GM12878 (cell line): ENCODE measurements at regions not wholly inside any gene's neighbourhood (a gene's known extent, or its start where the extent isn't known, plus 50 kb on each side); places are given as distances from the start of the nearest gene placed in this dataset.

Source experiments
- ATAC-seq: fragments of 200-7000 bp; cut with Tn5 transposase; 3 replicates; pipeline ENCODE4 v1.9.1; 2020; ENCODE audit warnings: mild to moderate bottlenecking, moderate library complexity
- BruUV-seq: library from RNA; stranded (reverse); fragments of 400-500 nt; replicated peaks from 2 replicates; lab custom pipeline; 2021; lab: Mats Ljungman, UMichigan
- CTCF ChIA-PET: fragments of 300-600 bp; sonication (Branson Sonifier 250); formaldehyde crosslinking; extraction: SDS; loops from one replicate; lab custom pipeline; 2021; ENCODE audit warnings: inconsistent platforms; lab: Yijun Ruan, JAX
- POLR2A ChIA-PET: fragments of 350-600 bp; formaldehyde crosslinking; extraction: SDS; loops from one replicate; lab custom pipeline; 2021; ENCODE audit warnings: inconsistent platforms; lab: Charles Lee
- RAD21 ChIA-PET: fragments of 300-600 bp; sonication (Branson Sonifier 250); formaldehyde crosslinking; loops from one replicate; lab custom pipeline; 2023; ENCODE audit warnings: antibody characterized with exemption; ENCODE audit not compliant: unreplicated experiment; lab: Charles Lee
- SMC1A ChIA-PET: fragments of 300-600 bp; sonication (Branson Sonifier 250); formaldehyde crosslinking; loops from one replicate; lab custom pipeline; 2023; ENCODE audit not compliant: unreplicated experiment, uncharacterized antibody; lab: Charles Lee
- DNase-seq: peaks from one replicate; pipeline ENCODE4 v3.0.0-alpha.2; 2011; ENCODE audit warnings: low read depth, low spot score
- FAIRE-seq: peaks from 3 replicates; lab custom pipeline; 2011; peaks lifted over from hg19 to GRCh38; lab: Jason Lieb, UNC
- H2AFZ ChIP-seq: 2 replicates; pipeline ENCODE4 v1.6.0; 2011; ENCODE audit warnings: low read depth, low read length, control low read depth; ENCODE audit not compliant: control insufficient read depth
- H3K27ac ChIP-seq: 2 replicates; pipeline ENCODE4 v1.5.1; 2011; ENCODE audit warnings: control low read depth; ENCODE audit not compliant: control insufficient read depth, insufficient read depth
- H3K27me3 ChIP-seq, 2 experiments: replicated peaks in 1 of 2; 2 replicates each; pipeline versions ENCODE4 v1.6.0 to v1.6.1; 2011; ENCODE audit warnings: low read length in 1 of 2; ENCODE audit not compliant: control insufficient read depth in 2 of 2, insufficient read depth in 2 of 2
- H3K36me3 ChIP-seq, 2 experiments: 2 replicates each; pipeline ENCODE4 v1.5.1; 2011; ENCODE audit warnings: low read length in 1 of 2; ENCODE audit not compliant: control insufficient read depth in 2 of 2, insufficient read depth in 2 of 2
- H3K4me1 ChIP-seq: 2 replicates; pipeline ENCODE4 v1.6.1; 2011; ENCODE audit warnings: mild to moderate bottlenecking, low read length, moderate library complexity, mixed read lengths; ENCODE audit not compliant: control insufficient read depth, insufficient read depth
- H3K4me2 ChIP-seq: 2 replicates; pipeline ENCODE4 v1.6.0; 2011; ENCODE audit warnings: control low read depth; ENCODE audit not compliant: control insufficient read depth, insufficient read depth
- H3K4me3 ChIP-seq: fragments of 200-600 bp; sonication (generic); 2 replicates; pipeline ENCODE4 v1.5.1; 2016
- H3K79me2 ChIP-seq: 2 replicates; pipeline ENCODE4 v1.6.0; 2011; ENCODE audit warnings: low read length; ENCODE audit not compliant: control insufficient read depth, insufficient read depth
- H3K9ac ChIP-seq: 2 replicates; pipeline ENCODE4 v1.8.0; 2011; ENCODE audit warnings: low read length, control low read depth, mixed read lengths; ENCODE audit not compliant: control insufficient read depth, insufficient read depth
- H3K9me3 ChIP-seq: replicated peaks from 3 replicates; pipeline ENCODE4 v1.5.1; 2011; ENCODE audit warnings: mild to moderate bottlenecking, low read length; ENCODE audit not compliant: control insufficient read depth, insufficient read depth
- H4K20me1 ChIP-seq: 2 replicates; pipeline ENCODE4 v1.6.0; 2011; ENCODE audit not compliant: control insufficient read depth, insufficient read depth
- ASH2L ChIP-seq: fragments of 300-600, 200-600 bp; sonication (generic); IDR thresholded peaks from 2 replicates; pipeline ENCODE4 v1.6.1; 2017; ENCODE audit warnings: low read depth, mild to moderate bottlenecking, borderline replicate concordance
- CEBPB ChIP-seq, 2 experiments: fragments of 150-350 bp in 1 of 2; IDR thresholded peaks; 2 replicates each; pipeline ENCODE4 v1.6.1; 2012 to 2014; ENCODE audit warnings: low read depth in 2 of 2, low read length in 2 of 2, borderline replicate concordance in 1 of 2, inconsistent platforms in 1 of 2
- ESRRA ChIP-seq: IDR thresholded peaks from 2 replicates; pipeline ENCODE4 v1.6.1; 2012; ENCODE audit warnings: mild to moderate bottlenecking, low read length, improper control_type of control experiment
- IKZF1 ChIP-seq: fragments of 450-650 bp; conservative IDR thresholded peaks from 2 replicates; pipeline ENCODE4 v1.6.1; 2017; ENCODE audit warnings: antibody characterized with exemption, mild to moderate bottlenecking
- JUND ChIP-seq: IDR thresholded peaks from 2 replicates; pipeline ENCODE4 v1.6.1; 2012; ENCODE audit warnings: low read depth, mild to moderate bottlenecking, low read length, improper control_type of control experiment, moderate library complexity
- NFYB ChIP-seq: IDR thresholded peaks from 2 replicates; pipeline ENCODE4 v1.6.1; 2011; ENCODE audit warnings: low read depth, mild to moderate bottlenecking, low read length, improper control_type of control experiment, moderate library complexity; ENCODE audit not compliant: insufficient read depth
- NR2C2 ChIP-seq: IDR thresholded peaks from 2 replicates; pipeline ENCODE4 v1.6.1; 2011; ENCODE audit warnings: borderline replicate concordance, low read depth; ENCODE audit not compliant: control insufficient read depth, insufficient read length
- POU2F2 ChIP-seq: IDR thresholded peaks from 3 replicates; pipeline ENCODE4 v1.6.1; 2011; ENCODE audit warnings: low read depth, mild to moderate bottlenecking, low read length, borderline replicate concordance
- SIN3A ChIP-seq: IDR thresholded peaks from 2 replicates; pipeline ENCODE4 v1.6.1; 2012; ENCODE audit warnings: low read depth, low read length, improper control_type of control experiment
- SMC3 ChIP-seq: IDR thresholded peaks from 2 replicates; pipeline ENCODE4 v1.6.1; 2011; ENCODE audit warnings: low read length, improper control_type of control experiment, borderline replicate concordance
- SUPT20H ChIP-seq: IDR thresholded peaks from 2 replicates; pipeline ENCODE4 v1.6.1; 2011; ENCODE audit warnings: low read depth, mild to moderate bottlenecking, low read length, moderate library complexity, borderline replicate concordance; ENCODE audit not compliant: control insufficient read depth
- SUZ12 ChIP-seq: fragments of 200-600 bp; sonication (generic); IDR thresholded peaks from one replicate; pipeline ENCODE4 v1.6.1; 2018; ENCODE audit warnings: antibody characterized with exemption, mild to moderate bottlenecking; ENCODE audit not compliant: unreplicated experiment
- TCF12 ChIP-seq: IDR thresholded peaks from 2 replicates; pipeline ENCODE4 v1.6.1; 2011; ENCODE audit warnings: low read depth, mild to moderate bottlenecking, low read length
- TCF3 ChIP-seq: IDR thresholded peaks from 2 replicates; pipeline ENCODE4 v1.6.1; 2012; ENCODE audit warnings: low read depth, mild to moderate bottlenecking, low read length, borderline replicate concordance; ENCODE audit not compliant: insufficient read depth
- WRNIP1 ChIP-seq: IDR thresholded peaks from 2 replicates; pipeline ENCODE4 v1.6.1; 2011; ENCODE audit warnings: low read depth, low read length, improper control_type of control experiment, borderline replicate concordance
- YBX1 ChIP-seq: fragments of 450-650 bp; IDR thresholded peaks from 2 replicates; pipeline ENCODE4 v1.6.1; 2016; ENCODE audit warnings: antibody characterized with exemption
- ZNF384 ChIP-seq: IDR thresholded peaks from 2 replicates; pipeline ENCODE4 v1.6.1; 2012; ENCODE audit warnings: low read depth, mild to moderate bottlenecking, low read length, improper control_type of control experiment, borderline replicate concordance
- WGBS: methylation state at CpG from one replicate; pipeline ENCODE4 v1.1.6; 2016; ENCODE audit warnings: low lambda C conversion rate; ENCODE audit not compliant: insufficient replicate concordance, insufficient coverage; ENCODE audit errors: missing lambda C conversion rate; 5-methylcytosine and 5-hydroxymethylcytosine counted together
- in situ Hi-C: fragments of 300-500 bp; cut with MboI; formaldehyde crosslinking; loops from 9 replicates; pipeline ENCODE4 v1.14.3; 2018; ENCODE audit warnings: mixed read lengths
- intact Hi-C: fragments of 100-400 bp; cut with micrococcal nuclease; formaldehyde crosslinking; loops from one replicate; pipeline ENCODE4 v1.14.2; 2022; ENCODE audit not compliant: unreplicated experiment
- TF ChIP-seq, protein P1 (sequence below): fragments of 150-350 bp; IDR thresholded peaks from 2 replicates; pipeline ENCODE4 v1.6.1; 2014; ENCODE audit warnings: mild to moderate bottlenecking, low read depth, low read length

DNA sequence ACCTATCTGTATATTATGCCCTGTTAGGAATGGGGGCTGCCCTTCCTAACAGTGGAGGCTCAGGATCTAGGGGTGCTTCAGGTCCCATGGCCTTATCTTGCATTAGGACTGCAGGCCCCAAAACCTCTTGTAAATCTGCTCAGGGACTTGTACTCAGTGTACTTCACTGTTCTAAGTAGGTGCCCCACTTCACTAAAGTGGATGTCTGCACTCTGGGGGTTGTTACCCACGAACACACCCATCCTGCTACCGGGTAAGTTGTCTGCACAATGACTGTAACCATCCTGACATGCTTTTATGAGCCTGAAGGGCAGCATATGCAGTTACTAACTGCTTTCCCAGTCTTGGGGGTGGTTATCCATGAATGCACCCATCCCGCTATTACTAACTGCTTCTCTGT is 163.0 kb downstream of the PTCSC3 start:
- TF ChIP-seq TCF3 (no peak), SMC3 (no peak), SIN3A (no peak), WRNIP1 (no peak), IKZF1 (no peak)
- TF ChIP-seq, protein P1, sequence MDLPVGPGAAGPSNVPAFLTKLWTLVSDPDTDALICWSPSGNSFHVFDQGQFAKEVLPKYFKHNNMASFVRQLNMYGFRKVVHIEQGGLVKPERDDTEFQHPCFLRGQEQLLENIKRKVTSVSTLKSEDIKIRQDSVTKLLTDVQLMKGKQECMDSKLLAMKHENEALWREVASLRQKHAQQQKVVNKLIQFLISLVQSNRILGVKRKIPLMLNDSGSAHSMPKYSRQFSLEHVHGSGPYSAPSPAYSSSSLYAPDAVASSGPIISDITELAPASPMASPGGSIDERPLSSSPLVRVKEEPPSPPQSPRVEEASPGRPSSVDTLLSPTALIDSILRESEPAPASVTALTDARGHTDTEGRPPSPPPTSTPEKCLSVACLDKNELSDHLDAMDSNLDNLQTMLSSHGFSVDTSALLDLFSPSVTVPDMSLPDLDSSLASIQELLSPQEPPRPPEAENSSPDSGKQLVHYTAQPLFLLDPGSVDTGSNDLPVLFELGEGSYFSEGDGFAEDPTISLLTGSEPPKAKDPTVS = no peak
- Histone ChIP-seq H3K4me1 (no peaks in the 10 kb centered on the region), H4K20me1 (no peaks in the 10 kb centered on the region), H3K27ac (no peak overlapping the region), H3K4me3 (no peak overlapping the region), H3K9ac (no peak overlapping the region), H2AFZ (no peak overlapping the region), H3K27me3 (no peaks in the 10 kb centered on the region), H3K79me2 (no peaks in the 10 kb centered on the region), H3K36me3 (no peaks in the 10 kb centered on the region), H3K4me2 (no peak overlapping the region), H3K9me3 (no peaks in the 10 kb centered on the region)
- ATAC-seq = no peak
- WGBS = 53% methylated on average over 3 of the region's 3 CpGs
- intact Hi-C loops (no loop called here), in situ Hi-C loops (no loop called here)
- no TSS peak for BruUV-seq
- ChIA-PET SMC1A (interaction anchor here (1.2 kb wide), 1 partner anchor 16 kb away, joined by 3 read pairs; no protein-coding TSS in a partner anchor), RAD21 (no interaction called here), CTCF (no interaction called here), POLR2A (no interaction called here)
- no peak for DNase-seq
- no peak for FAIRE-seq

DNA sequence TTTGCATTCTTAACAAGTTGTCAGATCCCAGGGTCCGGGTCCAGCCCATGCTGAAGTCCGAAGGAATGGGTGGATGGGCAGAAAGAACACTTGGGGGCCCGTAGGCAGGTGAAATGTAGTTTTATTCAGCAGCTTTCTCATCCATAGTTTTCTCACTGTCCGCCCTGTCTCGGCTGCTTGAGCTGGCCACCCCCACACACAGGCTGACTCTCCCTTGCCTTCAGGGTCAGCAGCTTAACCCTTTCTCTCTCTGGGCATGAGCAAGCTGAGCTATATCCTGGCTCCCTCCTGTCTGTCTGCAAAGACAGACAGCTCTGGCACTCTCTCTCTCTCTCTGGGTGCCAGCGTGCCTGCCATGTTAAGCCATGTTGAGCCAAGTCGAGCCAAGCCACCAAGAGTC is 163.9 kb downstream of the PTCSC3 start:
- ChIA-PET CTCF (interaction anchor here (0.9 kb wide), 2 partner anchors 47 to 56 kb away, joined by 3 to 4 read pairs; no protein-coding TSS in a partner anchor), RAD21 (no interaction called here), SMC1A (interaction anchor here (1.2 kb wide), 1 partner anchor 17 kb away, joined by 3 read pairs; no protein-coding TSS in a partner anchor), POLR2A (no interaction called here)
- in situ Hi-C loops (no loop called here), intact Hi-C loops (no loop called here)
- Histone ChIP-seq H4K20me1 (no peaks in the 10 kb centered on the region), H3K4me3 (no peak overlapping the region), H3K9ac (no peak overlapping the region), H3K9me3 (no peaks in the 10 kb centered on the region), H3K79me2 (no peaks in the 10 kb centered on the region), H3K4me2 (no peak overlapping the region), H2AFZ (no peak overlapping the region), H3K27ac (no peak overlapping the region), H3K36me3 (no peaks in the 10 kb centered on the region), H3K4me1 (no peaks in the 10 kb centered on the region), H3K27me3 (no peaks in the 10 kb centered on the region)
- FAIRE-seq (no peak), ATAC-seq (no peak), DNase-seq (no peak)
- no TSS peak for BruUV-seq
- 80% methylated on average over 7 of the region's 7 CpGs for WGBS
- TF ChIP-seq CEBPB (IDR thresholded peaks at IDR 0.05; ENCODE audit: borderline replicate concordance in 1 of 2, low read depth in 2 of 2, low read length in 2 of 2) = no peak
- no peak for TF ChIP-seq ESRRA
- TF ChIP-seq ZNF384 = no peak
- TF ChIP-seq TCF12 = no peak
- TF ChIP-seq SUPT20H = no peak
- no peak for TF ChIP-seq SUZ12
- no peak for TF ChIP-seq NR2C2
- TF ChIP-seq YBX1 = no peak
- TF ChIP-seq JUND = no peak
- no peak for TF ChIP-seq ASH2L
- TF ChIP-seq POU2F2 = no peak
- TF ChIP-seq NFYB = no peak
